GM18951 (cell line): ENCODE measurements at regions not wholly inside any gene's neighbourhood (a gene's known extent, or its start where the extent isn't known, plus 50 kb on each side); places are given as distances from the start of the nearest gene placed in this dataset.
"Not testable (repeated sequence)": the region's sequence is repeated elsewhere in the genome, so short reads cannot be mapped to it uniquely, and the experiment has no call there.

ENCODE experiments used
- POLR2A ChIP-seq: IDR thresholded peaks from 4 replicates; pipeline ENCODE4 v1.6.1; 2011; ENCODE audit warnings: mild to moderate bottlenecking; ENCODE audit not compliant: insufficient read length, insufficient read depth; ENCODE audit errors: extremely low read depth
- in situ Hi-C: fragments of 300-500 bp; cut with MboI; formaldehyde crosslinking; loops from one replicate; pipeline ENCODE4 v1.12.0; 2022; ENCODE audit warnings: low sequenced_read_pairs, mixed read lengths, inconsistent platforms; ENCODE audit not compliant: unreplicated experiment

DNA sequence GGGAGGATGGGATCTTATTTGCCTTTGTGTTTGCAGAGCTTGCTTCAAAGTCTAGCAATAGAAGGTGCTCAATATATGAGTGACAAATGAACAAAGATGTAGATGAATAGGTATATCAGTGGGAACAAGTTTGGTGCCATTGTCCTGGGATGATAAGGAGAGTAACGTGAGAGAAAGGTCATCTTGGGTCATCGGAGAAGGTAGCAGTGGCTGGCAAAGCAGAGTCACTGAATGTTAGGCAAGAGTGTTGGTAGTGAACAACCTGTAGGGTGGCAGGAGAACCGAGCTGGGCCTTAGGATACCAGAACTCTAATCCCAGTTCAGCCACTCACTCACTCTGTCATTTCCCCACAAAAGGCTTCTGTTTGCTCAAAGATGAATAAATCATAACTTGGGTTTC is 87.2 kb downstream of the CCDC71L start:
- TF ChIP-seq POLR2A, result no peak
- in situ Hi-C loops, result no loop called here

DNA sequence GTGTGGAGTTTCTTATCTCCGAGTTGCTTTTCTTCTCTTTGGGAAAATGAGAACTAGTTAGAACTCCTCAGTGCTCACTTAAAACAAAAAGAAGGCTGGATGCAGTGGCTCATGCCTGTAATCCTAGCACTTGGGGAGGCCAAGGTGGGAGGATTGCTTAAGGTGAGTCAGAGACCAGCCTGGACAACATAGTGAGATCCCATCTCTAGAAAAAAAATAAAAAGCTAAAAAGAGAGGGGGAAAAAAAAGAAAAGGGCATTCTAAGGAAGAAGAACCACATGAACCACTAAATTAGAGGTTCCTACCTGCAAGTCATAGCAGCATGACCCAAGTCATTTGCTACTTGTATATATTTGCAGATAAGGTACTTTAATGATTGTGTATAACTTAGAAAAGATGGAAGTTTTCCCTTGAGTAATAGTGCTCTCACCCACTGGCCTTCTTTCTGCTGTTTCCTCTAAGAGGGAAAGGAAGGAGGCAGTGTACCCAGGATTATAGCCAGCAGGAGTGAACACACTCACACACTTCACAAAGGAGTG is 87.8 kb downstream of the CCDC71L start:
- in situ Hi-C loops, result no loop called here
- no peak for TF ChIP-seq POLR2A

DNA sequence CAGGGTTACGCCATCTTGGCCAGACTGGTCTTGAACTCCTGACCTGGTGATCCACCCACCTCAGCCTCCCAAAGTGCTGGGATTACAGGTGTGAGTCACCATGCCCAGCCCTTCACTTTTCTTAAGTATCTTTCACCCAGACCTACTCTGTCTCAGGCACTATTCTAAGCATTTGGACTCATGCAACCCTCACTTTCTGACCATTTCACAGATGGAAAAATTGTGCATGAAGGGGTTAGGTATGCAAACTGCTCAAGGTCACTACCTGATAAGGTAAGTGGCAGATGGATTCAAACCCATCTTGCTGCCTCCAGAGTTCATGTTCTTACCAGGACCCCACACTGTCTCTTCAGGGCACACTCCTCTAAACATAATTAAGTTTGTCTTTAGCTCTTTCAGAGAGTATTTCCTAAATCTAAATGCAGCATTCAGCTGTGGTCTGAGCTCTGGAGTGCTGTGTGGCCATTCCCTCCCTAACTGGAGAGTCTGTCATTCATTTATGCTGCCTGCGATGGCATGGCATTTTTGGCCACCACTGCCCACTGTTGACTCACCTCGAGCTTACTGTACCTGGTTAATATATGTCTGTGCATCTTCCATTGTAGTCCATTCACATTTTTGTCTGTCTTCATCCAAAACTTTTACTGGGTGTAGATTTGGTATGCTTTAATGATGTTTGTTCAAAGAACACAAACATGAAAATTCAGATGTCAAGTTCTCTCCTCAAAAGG is 88.4 kb downstream of the CCDC71L start:
- TF ChIP-seq POLR2A, result no peak
- in situ Hi-C loops, result no loop called here

DNA sequence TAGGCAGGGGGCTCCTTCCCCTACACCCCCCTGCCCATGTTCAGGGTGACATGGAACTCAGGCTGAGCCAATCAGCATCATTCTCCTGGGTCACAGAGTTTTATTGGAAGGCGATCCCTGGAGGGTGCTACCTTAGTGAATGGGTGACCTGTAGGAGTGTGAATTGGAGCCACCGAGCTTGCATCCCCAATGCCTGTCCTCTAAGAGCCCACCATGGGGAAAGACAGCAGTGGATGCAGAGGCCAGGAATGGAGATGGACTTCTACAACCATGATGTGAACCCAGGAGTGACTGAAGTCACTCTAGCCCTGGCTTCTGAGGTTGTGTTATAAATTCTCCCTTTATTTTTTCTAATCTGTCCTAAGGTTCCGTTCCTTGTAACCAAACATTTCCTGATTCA is 89.4 kb downstream of the CCDC71L start:
- in situ Hi-C loops, result no loop called here
- TF ChIP-seq POLR2A, result no peak

DNA sequence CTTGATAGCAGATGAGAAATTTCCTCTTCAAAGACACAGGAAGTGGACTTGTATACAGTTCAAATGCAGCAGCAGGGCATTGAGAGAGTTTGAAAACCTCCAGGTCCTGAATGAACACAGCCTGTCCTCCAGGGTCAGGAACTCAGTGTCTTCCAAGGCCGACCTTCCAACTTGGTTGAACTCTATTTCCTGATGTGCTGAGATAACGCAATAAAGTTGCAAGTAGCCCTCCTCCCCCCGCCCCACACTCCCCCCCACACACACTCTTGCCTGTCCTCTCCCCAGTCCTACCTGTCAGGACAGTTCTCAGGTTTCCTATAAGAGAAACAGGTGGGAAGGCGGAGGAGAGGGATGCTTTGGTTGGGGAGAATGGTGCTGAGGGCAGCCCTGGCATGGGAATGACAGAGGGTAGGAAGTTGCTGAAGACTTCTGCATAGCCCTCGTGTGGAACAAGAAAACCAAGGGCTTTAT is 90.0 kb downstream of the CCDC71L start:
- in situ Hi-C loops, result no loop called here

DNA sequence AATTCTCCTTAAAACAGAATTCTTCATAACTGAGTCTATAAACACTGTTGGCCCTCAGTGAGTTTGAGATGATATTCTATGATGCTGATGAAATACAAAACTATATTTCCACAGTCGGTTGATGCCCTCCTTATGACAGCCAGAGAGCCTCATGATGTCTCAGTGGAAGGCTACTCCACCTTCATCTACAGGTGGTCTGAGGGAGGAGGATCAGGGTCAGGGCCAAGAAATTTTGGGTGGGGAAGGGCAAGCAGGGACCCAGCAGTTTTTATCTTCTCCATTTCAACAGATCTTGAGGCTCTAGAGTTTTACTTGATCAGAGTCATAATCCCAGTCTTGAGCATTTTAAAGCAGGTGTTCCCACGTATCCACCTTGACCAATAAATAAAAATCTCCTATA is 90.8 kb downstream of the CCDC71L start:
- TF ChIP-seq POLR2A, result no peak
- in situ Hi-C loops, result no loop called here

More for the DNA sequence above, 90.0 kb downstream of the CCDC71L start:
- no peak for TF ChIP-seq POLR2A

DNA sequence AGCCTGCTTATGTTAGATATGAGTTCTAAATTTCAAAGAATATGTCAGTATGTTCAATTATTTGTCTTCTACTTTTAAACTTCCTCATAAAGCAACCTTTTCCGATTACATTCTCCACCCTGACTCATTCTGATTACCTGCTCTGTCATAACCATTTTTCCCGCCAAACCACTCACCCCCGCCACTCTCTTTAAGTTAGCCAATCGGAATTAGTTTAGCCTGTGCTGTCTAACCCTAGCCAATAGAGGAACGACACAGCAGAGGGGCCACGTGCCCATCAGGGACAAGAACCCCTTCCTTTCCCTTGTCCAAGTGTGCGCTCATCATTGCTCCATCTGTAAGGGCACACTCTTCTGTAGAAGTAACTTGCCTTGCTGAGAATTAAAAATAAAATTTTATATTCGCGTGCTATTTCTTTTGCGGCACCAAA is 91.4 kb downstream of the CCDC71L start:
- TF ChIP-seq POLR2A, result no peak
- in situ Hi-C loops, result no loop called here

DNA sequence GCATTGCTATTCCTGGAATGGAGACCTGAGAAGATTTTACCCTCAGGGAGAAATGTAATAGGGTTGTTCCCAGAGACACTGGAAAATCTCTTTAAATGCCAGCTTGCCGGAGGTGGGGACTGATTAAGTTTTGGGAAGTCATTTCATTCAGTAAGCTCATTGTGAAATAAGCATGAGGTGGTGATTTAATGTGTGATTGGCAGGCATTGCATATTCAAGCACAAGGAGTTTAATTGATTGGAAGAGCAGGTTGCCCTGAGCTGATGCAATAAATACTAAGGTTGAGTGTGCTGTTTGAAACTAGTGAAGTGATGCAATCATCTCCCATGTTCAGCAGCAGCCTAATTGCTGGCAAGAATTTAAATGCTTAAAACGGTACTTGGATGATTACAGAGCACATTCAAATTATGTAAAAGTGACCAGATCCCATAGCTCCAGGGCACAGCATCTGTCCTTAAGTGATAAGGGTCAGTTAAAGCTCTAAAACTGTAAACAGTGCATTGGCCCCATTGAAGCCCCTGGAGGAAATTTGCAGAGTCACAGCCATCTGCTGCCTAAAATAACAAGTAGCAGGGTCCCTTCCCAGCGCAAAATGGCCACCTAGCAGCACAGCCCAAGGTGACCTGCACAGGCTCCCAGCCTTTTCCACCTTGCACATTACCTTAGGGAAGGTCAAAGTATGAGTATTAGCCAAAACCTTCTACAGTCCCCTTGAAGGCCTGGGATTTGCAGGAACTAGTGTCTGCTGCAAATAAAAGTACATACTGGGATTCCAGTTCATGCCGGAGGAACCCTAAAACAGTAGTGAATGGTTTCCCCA is 92.1 kb downstream of the CCDC71L start:
- in situ Hi-C loops, result no loop called here
- TF ChIP-seq POLR2A, result no peak

DNA sequence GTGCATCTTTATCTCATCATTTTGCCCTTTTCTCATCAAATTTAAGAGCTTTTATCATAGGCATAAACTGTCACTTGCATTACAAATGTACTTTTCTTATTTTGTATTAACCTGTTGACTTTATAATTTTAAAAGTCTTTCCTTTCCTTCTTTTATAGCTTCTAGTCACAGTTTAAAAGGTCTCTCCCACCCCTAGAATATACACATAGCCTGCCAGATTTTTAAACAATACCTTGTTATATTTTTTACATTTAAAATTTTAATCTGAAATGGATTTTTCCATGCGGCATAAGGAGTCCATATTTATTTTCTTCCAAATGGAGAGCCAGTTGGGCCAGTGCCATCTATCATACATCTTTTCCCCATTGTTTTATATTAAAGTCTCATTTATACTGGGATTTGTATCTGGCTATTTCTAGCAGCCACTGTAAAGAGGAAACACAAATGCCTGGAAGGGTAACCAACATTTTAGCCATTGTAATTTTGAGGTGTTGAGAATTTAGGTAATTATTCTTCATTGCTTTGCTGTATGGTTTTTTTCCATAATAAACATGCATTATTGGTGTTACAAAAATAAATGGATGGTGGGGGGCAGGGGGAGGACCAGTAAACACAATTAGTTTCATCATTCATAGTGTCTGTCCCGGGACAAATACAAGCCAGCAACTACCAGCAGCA is 92.8 kb downstream of the CCDC71L start:
- TF ChIP-seq POLR2A, result no peak
- in situ Hi-C loops, result no loop called here

DNA sequence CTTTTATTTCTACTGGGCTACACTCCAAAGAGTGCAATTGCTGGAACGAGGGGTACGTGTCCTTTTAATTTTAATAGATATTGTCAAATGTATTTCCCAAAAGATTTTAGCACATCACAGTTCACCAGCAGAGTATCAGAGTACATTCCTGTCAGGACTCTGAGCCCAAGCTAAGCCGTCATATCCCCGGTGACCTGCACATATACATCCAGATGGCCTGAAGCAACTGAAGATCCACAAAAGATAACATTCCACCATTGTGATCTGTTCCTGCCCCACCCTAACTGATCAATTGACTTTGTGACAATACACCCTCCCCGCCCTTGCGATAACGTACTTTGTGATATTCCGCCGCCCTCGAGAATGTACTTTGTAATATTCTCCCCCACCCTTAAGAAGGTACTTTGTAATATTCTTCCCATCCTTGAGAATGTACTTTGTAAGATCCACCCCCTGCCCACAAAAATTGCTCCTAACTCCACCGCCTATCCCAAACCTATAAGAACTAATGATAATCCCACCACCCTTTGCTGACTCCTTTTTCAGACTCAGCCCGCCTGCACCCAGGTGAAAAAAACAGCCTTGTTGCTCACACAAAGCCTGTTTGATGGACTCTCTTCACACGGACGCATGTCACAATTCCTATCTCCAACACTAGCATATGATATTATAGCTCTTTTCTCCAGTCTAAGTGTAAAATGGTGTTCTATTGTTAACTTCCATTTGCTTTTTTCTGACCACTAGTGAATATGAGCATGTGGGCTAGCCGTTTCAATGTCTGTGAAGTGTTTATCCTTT is 93.6 kb downstream of the CCDC71L start:
- in situ Hi-C loops, result not testable (repeated sequence)

DNA sequence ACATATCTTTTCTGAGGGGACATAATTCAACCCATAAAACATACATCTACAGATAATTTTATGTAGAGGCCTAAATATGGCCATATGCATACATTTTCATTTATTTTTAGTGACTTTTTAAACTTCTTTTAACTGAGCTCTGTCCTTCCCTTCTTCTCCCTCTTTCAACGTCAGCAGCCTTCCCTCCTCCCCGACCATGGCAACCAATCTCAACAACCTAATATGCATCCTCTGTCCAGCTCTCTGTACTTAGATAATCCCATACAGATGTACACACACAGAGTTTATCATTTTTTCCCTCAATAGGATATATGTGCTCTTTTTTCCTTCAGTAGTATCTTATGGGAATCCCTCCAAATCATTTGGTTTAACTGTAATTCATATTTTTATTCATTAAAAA is 94.3 kb downstream of the CCDC71L start:
- no peak for TF ChIP-seq POLR2A
- in situ Hi-C loops, result no loop called here

DNA sequence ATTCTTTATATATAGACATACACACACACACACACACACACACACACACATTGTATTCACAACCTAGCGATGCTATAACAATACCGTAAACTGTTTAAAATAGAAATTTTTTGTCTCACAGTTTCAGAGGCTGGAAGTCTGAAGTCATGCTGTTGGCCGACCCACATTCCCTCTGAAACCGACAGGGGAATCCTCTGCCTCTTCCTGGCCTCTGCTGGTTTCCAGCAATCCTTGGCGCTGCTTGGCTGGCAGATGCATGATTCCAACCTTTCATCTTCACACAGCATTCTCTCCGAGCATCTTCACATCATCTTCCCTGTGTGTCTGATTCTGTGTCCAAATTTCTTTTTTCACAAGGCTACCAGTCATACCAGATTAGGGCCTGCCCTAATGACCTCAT is 94.8 kb downstream of the CCDC71L start:
- TF ChIP-seq POLR2A, result no peak
- in situ Hi-C loops, result no loop called here

DNA sequence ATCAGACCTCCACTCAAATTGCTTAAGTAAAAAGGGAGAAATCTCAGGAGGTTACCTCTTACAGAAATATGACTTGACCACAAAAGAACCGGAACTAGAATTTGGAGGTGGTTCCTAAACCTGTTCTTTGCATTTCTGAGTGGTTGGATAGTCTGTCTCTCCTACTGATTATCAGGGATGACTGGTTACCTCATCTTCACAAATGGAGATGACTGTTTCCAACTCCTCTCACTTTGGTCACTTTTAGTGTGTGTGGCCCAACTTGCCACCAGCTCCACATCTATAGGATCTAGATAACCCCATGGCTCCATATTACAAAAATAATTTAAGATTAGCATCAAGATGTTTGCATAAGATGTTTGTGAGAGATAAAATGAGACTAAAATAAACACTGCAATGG is 95.5 kb downstream of the CCDC71L start:
- TF ChIP-seq POLR2A, result no peak
- in situ Hi-C loops, result no loop called here
